CD14-positive monocyte (primary cell): ENCODE measurements at regions not wholly inside any gene's neighbourhood (a gene's known extent, or its start where the extent isn't known, plus 50 kb on each side); places are given as distances from the start of the nearest gene placed in this dataset.

Experiments
- DNase-seq, 3 donors: peaks; one replicate each; pipeline ENCODE4 v3.0.0-alpha.2; 2011 to 2022
- H2AFZ ChIP-seq: 2 replicates; pipeline ENCODE4 v1.6.0; 2012; ENCODE audit warnings: mild to moderate bottlenecking, low read depth, low read length, inconsistent platforms; ENCODE audit not compliant: insufficient read depth, poor library complexity, severe bottlenecking
- H3K27ac ChIP-seq, 2 donors: 1 replicate in 1 of 2; 2 replicates in 1 of 2; pipeline ENCODE4 v1.5.1; 2012 to 2013; ENCODE audit warnings: low read length in 2 of 2, control low read depth in 1 of 2, inconsistent platforms in 1 of 2, low read depth in 1 of 2, mild to moderate bottlenecking in 1 of 2
- H3K27me3 ChIP-seq, 2 donors: one replicate each; pipeline versions ENCODE4 v1.6.0 to v1.6.1; 2011 to 2013; ENCODE audit warnings: low read length in 2 of 2; ENCODE audit not compliant: control insufficient read depth in 2 of 2, insufficient read depth in 2 of 2
- H3K36me3 ChIP-seq, 2 donors: replicated peaks in 1 of 2; 1 replicate in 1 of 2; 2 replicates in 1 of 2; pipeline versions ENCODE4 v1.5.1 to v1.6.1; 2012 to 2013; ENCODE audit warnings: low read length in 2 of 2, control low read depth in 1 of 2, inconsistent platforms in 1 of 2, mild to moderate bottlenecking in 1 of 2; ENCODE audit not compliant: insufficient read depth in 2 of 2, control insufficient read depth in 1 of 2
- H3K4me1 ChIP-seq, 2 donors: 1 replicate in 1 of 2; 2 replicates in 1 of 2; pipeline versions ENCODE4 v1.5.1 to v1.6.1; 2012 to 2013; ENCODE audit warnings: low read length in 2 of 2, control low read depth in 1 of 2, inconsistent platforms in 1 of 2, mild to moderate bottlenecking in 1 of 2, moderate library complexity in 1 of 2; ENCODE audit not compliant: insufficient read depth in 2 of 2, control insufficient read depth in 1 of 2
- H3K4me2 ChIP-seq: replicated peaks from 2 replicates; pipeline ENCODE3; 2012; ENCODE audit warnings: low read length, moderate library complexity, mild to moderate bottlenecking; ENCODE audit not compliant: poor library complexity, severe bottlenecking; ENCODE audit errors: extremely low read depth
- H3K4me3 ChIP-seq, 3 experiments: fragments of 200-600 bp in 1 of 3; sonication (generic) in 1 of 3; replicated peaks in 1 of 3; 1 replicate in 2 of 3; 2 replicates in 1 of 3; pipeline ENCODE4 v1.5.1; 2011 to 2013; ENCODE audit warnings: low read length in 3 of 3, mild to moderate bottlenecking in 3 of 3, control low read depth in 2 of 3, low read depth in 2 of 3, inconsistent platforms in 1 of 3, moderate library complexity in 1 of 3
- H3K79me2 ChIP-seq: 2 replicates; pipeline ENCODE4 v1.6.0; 2012; ENCODE audit warnings: mild to moderate bottlenecking, control low read depth, inconsistent platforms, low read length, moderate library complexity; ENCODE audit not compliant: insufficient read depth
- H3K9ac ChIP-seq: 2 replicates; pipeline ENCODE4 v1.6.0; 2017; ENCODE audit warnings: low read length, mild to moderate bottlenecking; ENCODE audit not compliant: insufficient read depth, poor library complexity, severe bottlenecking
- H3K9me3 ChIP-seq, 2 donors: replicated peaks in 1 of 2; 1 replicate in 1 of 2; 2 replicates in 1 of 2; pipeline versions ENCODE4 v1.5.1 to v1.6.1; 2012 to 2013; ENCODE audit warnings: low read length in 2 of 2, control low read depth in 1 of 2; ENCODE audit not compliant: control insufficient read depth in 1 of 2, insufficient read depth in 1 of 2
- H4K20me1 ChIP-seq: 2 replicates; pipeline ENCODE4 v1.6.0; 2012; ENCODE audit warnings: mild to moderate bottlenecking, low read length, control low read depth, moderate library complexity; ENCODE audit not compliant: insufficient read depth
- H3K27ac Mint-ChIP-seq, 7 donors: one replicate each; pipeline ENCODE4 v1.8.0; 2020; ENCODE audit warnings: mild to moderate bottlenecking in 7 of 7, mixed read lengths in 7 of 7, moderate library complexity in 6 of 7, inconsistent platforms in 2 of 7
- H3K27me3 Mint-ChIP-seq, 3 donors: one replicate each; pipeline ENCODE4 v1.8.0; 2021 to 2022; ENCODE audit warnings: low read depth in 3 of 3, mild to moderate bottlenecking in 3 of 3, mixed read lengths in 3 of 3, moderate library complexity in 3 of 3, inconsistent platforms in 1 of 3
- H3K36me3 Mint-ChIP-seq, 2 donors: one replicate each; pipeline ENCODE4 v1.8.0; 2020; ENCODE audit warnings: mixed read lengths in 2 of 2, inconsistent platforms in 1 of 2, mild to moderate bottlenecking in 1 of 2
- H3K4me1 Mint-ChIP-seq: one replicate; pipeline ENCODE4 v1.8.0; 2020; ENCODE audit warnings: mild to moderate bottlenecking, mixed read lengths
- H3K4me3 Mint-ChIP-seq, 2 donors: one replicate each; pipeline ENCODE4 v1.8.0; 2020; ENCODE audit warnings: mild to moderate bottlenecking in 2 of 2, mixed read lengths in 2 of 2, moderate library complexity in 1 of 2
- H3K9me3 Mint-ChIP-seq, 7 donors: one replicate each; pipeline ENCODE4 v1.8.0; 2020 to 2022; ENCODE audit warnings: mixed read lengths in 7 of 7, mild to moderate bottlenecking in 6 of 7, moderate library complexity in 6 of 7, inconsistent platforms in 2 of 7
- CTCF ChIP-seq: fragments of 200-600 bp; IDR thresholded peaks from one replicate; pipeline ENCODE4 v1.8.0; 2022; ENCODE audit warnings: antibody characterized with exemption, mild to moderate bottlenecking
- WGBS: methylation state at CpG from one replicate; pipeline ENCODE4 v1.1.5; 2013; ENCODE audit warnings: missing lambda C conversion rate; ENCODE audit not compliant: insufficient coverage; 5-methylcytosine and 5-hydroxymethylcytosine counted together
- intact Hi-C, 2 donors: fragments of 100-400 bp; cut with micrococcal nuclease; formaldehyde crosslinking; loops; one replicate each; pipeline versions ENCODE4 v1.15.0 to v1.15.1; 2023

GRCh38 chr3:65173841-65174240, 486.0 kb upstream of the ADAMTS9 start:
- WGBS = no CpG with 5 or more reads among the region's 2 CpGs
- no peaks in the 10 kb centered on the region for H3K4me1 ChIP-seq
- TF ChIP-seq CTCF = no peak
- H3K36me3 Mint-ChIP-seq = no peaks in the 10 kb centered on the region
- no peaks in the 10 kb centered on the region for H3K36me3 ChIP-seq
- peaks cover 0 to 3% (median 0%) of the 10 kb centered on the region in 7 donors for H3K9me3 Mint-ChIP-seq
- no peak overlapping the region for H3K4me3 Mint-ChIP-seq
- no peaks in the 10 kb centered on the region for H4K20me1 ChIP-seq
- no peak overlapping the region for H2AFZ ChIP-seq
- no peak overlapping the region for H3K27ac ChIP-seq
- H3K27me3 ChIP-seq = no peaks in the 10 kb centered on the region
- no peaks in the 10 kb centered on the region for H3K9me3 ChIP-seq
- H3K27ac Mint-ChIP-seq = no peak overlapping the region
- intact Hi-C loops = no loop called here
- H3K4me2 ChIP-seq = no peak overlapping the region
- H3K4me1 Mint-ChIP-seq = no peaks in the 10 kb centered on the region
- H3K79me2 ChIP-seq = no peaks in the 10 kb centered on the region
- H3K9ac ChIP-seq = no peak overlapping the region
- H3K4me3 ChIP-seq = no peak overlapping the region
- peaks cover 0 to 2% (median 0%) of the 10 kb centered on the region in 3 donors for H3K27me3 Mint-ChIP-seq
- no peak for DNase-seq

- WGBS = 98% methylated on average over 3 of the region's 5 CpGs
- no peak for TF ChIP-seq CTCF
- intact Hi-C loops = no loop called here
Measured at GRCh38 chr3:65172209-65172608, 484.4 kb upstream of the ADAMTS9 start.

More at GRCh38 chr3:65172209-65172608, 484.4 kb upstream of the ADAMTS9 start:
- no peak for DNase-seq
- peaks cover 0 to 2% (median 0%) of the 10 kb centered on the region in 3 donors for H3K27me3 Mint-ChIP-seq
- no peak overlapping the region for H3K4me3 Mint-ChIP-seq
- no peak overlapping the region for H3K27ac Mint-ChIP-seq
- Histone ChIP-seq H3K27ac (no peak overlapping the region), H3K9ac (no peak overlapping the region), H2AFZ (no peak overlapping the region), H3K79me2 (no peaks in the 10 kb centered on the region), H3K27me3 (no peaks in the 10 kb centered on the region), H3K9me3 (no peaks in the 10 kb centered on the region), H4K20me1 (no peaks in the 10 kb centered on the region), H3K4me3 (no peak overlapping the region), H3K4me2 (no peak overlapping the region), H3K36me3 (no peaks in the 10 kb centered on the region), H3K4me1 (no peaks in the 10 kb centered on the region)
- no peaks in the 10 kb centered on the region for H3K4me1 Mint-ChIP-seq
- H3K36me3 Mint-ChIP-seq = no peaks in the 10 kb centered on the region
- H3K9me3 Mint-ChIP-seq = no peaks in the 10 kb centered on the region
